B cell (primary cell): ENCODE measurements at regions not wholly inside any gene's neighbourhood (a gene's known extent, or its start where the extent isn't known, plus 50 kb on each side); places are given as distances from the start of the nearest gene placed in this dataset.
"Not testable (repeated sequence)": the region's sequence is repeated elsewhere in the genome, so short reads cannot be mapped to it uniquely, and the experiment has no call there.

Experiments
- ATAC-seq: fragments of 200-7000 bp; cut with Tn5 transposase; one replicate; pipeline ENCODE4 v1.10.0; 2021; ENCODE audit warnings: low read depth, mild to moderate bottlenecking, moderate number of reproducible peaks, moderate library complexity
- CTCF ChIA-PET: fragments of 350-600 bp; sonication (Branson Sonifier 250); formaldehyde crosslinking; loops from one replicate; lab custom pipeline; 2021; ENCODE audit warnings: antibody characterized with exemption, inconsistent platforms; lab: Charles Lee
- POLR2A ChIA-PET: fragments of 350-600 bp; sonication (Branson Sonifier 250); formaldehyde crosslinking; loops from one replicate; lab custom pipeline; 2021; ENCODE audit warnings: antibody characterized with exemption; lab: Charles Lee
- DNase-seq: peaks from one replicate; pipeline ENCODE4 v3.0.0; 2013
- H2AFZ ChIP-seq: 2 replicates; pipeline ENCODE4 v1.6.1; 2012; ENCODE audit warnings: mild to moderate bottlenecking, low read depth, low read length; ENCODE audit not compliant: insufficient read depth, poor library complexity, severe bottlenecking
- H3K27ac ChIP-seq, 2 donors: 1 replicate in 1 of 2; 2 replicates in 1 of 2; pipeline ENCODE4 v1.5.1; 2012 to 2013; ENCODE audit warnings: low read length in 2 of 2, mild to moderate bottlenecking in 2 of 2, moderate library complexity in 1 of 2
- H3K27me3 ChIP-seq, 4 experiments: fragments of 200-600 bp in 1 of 4; sonication (generic) in 1 of 4; replicated peaks in 1 of 4; 1 replicate in 2 of 4; 2 replicates in 2 of 4; pipeline versions ENCODE4 v1.6.1 to v1.7.0; 2013 to 2016; ENCODE audit warnings: low read length in 3 of 4, mild to moderate bottlenecking in 2 of 4, mixed read lengths in 1 of 4, moderate library complexity in 1 of 4; ENCODE audit not compliant: insufficient read depth in 4 of 4, control insufficient read depth in 3 of 4; ENCODE audit errors: control extremely low read depth in 1 of 4
- H3K36me3 ChIP-seq, 2 experiments: replicated peaks in 1 of 2; 1 replicate in 1 of 2; 2 replicates in 1 of 2; pipeline versions ENCODE4 v1.6.1 to v1.7.1; 2013; ENCODE audit warnings: low read length in 1 of 2; ENCODE audit not compliant: insufficient read depth in 2 of 2, control insufficient read depth in 1 of 2; ENCODE audit errors: control extremely low read depth in 1 of 2, extremely low read depth in 1 of 2
- H3K4me1 ChIP-seq, 2 donors: fragments of 200-600 bp in 1 of 2; sonication (generic) in 1 of 2; 1 replicate in 1 of 2; 2 replicates in 1 of 2; pipeline versions ENCODE4 v1.5.1 to v1.6.1; 2013 to 2017; ENCODE audit warnings: low read length in 2 of 2; ENCODE audit not compliant: control insufficient read depth in 2 of 2, insufficient read depth in 2 of 2
- H3K4me2 ChIP-seq: replicated peaks from 2 replicates; pipeline ENCODE3; 2012; ENCODE audit warnings: mild to moderate bottlenecking, low read depth, low read length; ENCODE audit not compliant: poor library complexity, severe bottlenecking
- H3K4me3 ChIP-seq, 5 experiments: fragments of 200-600 bp in 1 of 5; sonication (generic) in 1 of 5; 1 replicate in 3 of 5; 2 replicates in 2 of 5; pipeline versions ENCODE4 v1.5.1 to v1.7.0; 2011 to 2016; ENCODE audit warnings: low read length in 4 of 5, mild to moderate bottlenecking in 4 of 5, low read depth in 2 of 5, control low read depth in 1 of 5, moderate library complexity in 1 of 5; ENCODE audit not compliant: insufficient read depth in 1 of 5; ENCODE audit errors: control extremely low read depth in 1 of 5, extremely low read depth in 1 of 5
- H3K79me2 ChIP-seq: fragments of 200-600 bp; sonication (generic); one replicate; pipeline ENCODE4 v1.6.0; 2016; ENCODE audit warnings: low read length; ENCODE audit not compliant: control insufficient read depth, insufficient read depth
- H3K9ac ChIP-seq: fragments of 200-600 bp; sonication (generic); 2 replicates; pipeline ENCODE4 v1.6.1; 2017; ENCODE audit warnings: mild to moderate bottlenecking, low read length, moderate library complexity
- H3K9me3 ChIP-seq, 3 donors: one replicate each; pipeline versions ENCODE4 v1.6.1 to v1.7.1; 2013; ENCODE audit warnings: low read length in 2 of 3; ENCODE audit not compliant: control insufficient read depth in 2 of 3, insufficient read depth in 1 of 3; ENCODE audit errors: control extremely low read depth in 1 of 3
- H4K20me1 ChIP-seq: 2 replicates; pipeline ENCODE4 v1.6.0; 2012; ENCODE audit warnings: mild to moderate bottlenecking, low read length; ENCODE audit not compliant: insufficient read depth, control insufficient read depth, poor library complexity, severe bottlenecking
- H3K27ac Mint-ChIP-seq: one replicate; pipeline ENCODE4 v1.8.0; 2021; ENCODE audit warnings: mixed read lengths
- H3K27me3 Mint-ChIP-seq: one replicate; pipeline ENCODE4 v1.8.0; 2021; ENCODE audit warnings: mixed read lengths
- H3K4me1 Mint-ChIP-seq: one replicate; pipeline ENCODE4 v1.8.0; 2021; ENCODE audit warnings: mixed read lengths
- H3K4me3 Mint-ChIP-seq: one replicate; pipeline ENCODE4 v1.8.0; 2021; ENCODE audit warnings: mixed read lengths
- H3K9me3 Mint-ChIP-seq: one replicate; pipeline ENCODE4 v1.8.0; 2022; ENCODE audit warnings: mixed read lengths; ENCODE audit not compliant: insufficient read depth
- EZH2 ChIP-seq: IDR thresholded peaks from 2 replicates; pipeline ENCODE4 v1.6.1; 2012; ENCODE audit warnings: borderline replicate concordance, low read depth, mild to moderate bottlenecking, moderate library complexity, low read length; ENCODE audit not compliant: insufficient read depth, poor library complexity, severe bottlenecking
- WGBS: methylation state at CpG from one replicate; pipeline ENCODE4 v1.1.5; 2013; ENCODE audit warnings: missing lambda C conversion rate; ENCODE audit not compliant: insufficient coverage; 5-methylcytosine and 5-hydroxymethylcytosine counted together
- intact Hi-C: fragments of 100-400 bp; cut with micrococcal nuclease; formaldehyde crosslinking; loops from one replicate; pipeline ENCODE4 v1.10.0; 2022

- H3K36me3 ChIP-seq, result no peaks in the 10 kb centered on the region
- ATAC-seq (no peak), DNase-seq (no peak)
- H3K9me3 ChIP-seq, result peaks cover 0 to 2% (median 0%) of the 10 kb centered on the region in 3 donors
- peaks cover 4% of the 10 kb centered on the region for H3K27me3 Mint-ChIP-seq
- no peak overlapping the region for H3K27ac Mint-ChIP-seq
- H3K4me1 Mint-ChIP-seq, result peaks cover 4% of the 10 kb centered on the region
- no peaks in the 10 kb centered on the region for H3K27me3 ChIP-seq
- no peaks in the 10 kb centered on the region for H3K9me3 Mint-ChIP-seq
- H3K4me2 ChIP-seq, result no peak overlapping the region
- CTCF ChIA-PET, result no interaction called here
- no peaks in the 10 kb centered on the region for H3K4me1 ChIP-seq
- POLR2A ChIA-PET, result no interaction called here
- no peak for TF ChIP-seq EZH2
- intact Hi-C loops, result no loop called here
- no peak overlapping the region for H3K27ac ChIP-seq
- no peak overlapping the region for H2AFZ ChIP-seq
- no peak overlapping the region for H3K9ac ChIP-seq
- H4K20me1 ChIP-seq, result no peaks in the 10 kb centered on the region
- H3K4me3 ChIP-seq, result no peak overlapping the region
- 19% methylated on average over 2 of the region's 2 CpGs for WGBS
- H3K4me3 Mint-ChIP-seq, result no peak overlapping the region
- no peaks in the 10 kb centered on the region for H3K79me2 ChIP-seq
Measured at GRCh38 chr12:107515446-107515958, 170.1 kb upstream of the PWP1 start.

- ATAC-seq, H3K9me3 ChIP-seq, H3K79me2 ChIP-seq, H3K4me3 Mint-ChIP-seq, H3K27me3 Mint-ChIP-seq, H3K4me2 ChIP-seq, H3K27ac ChIP-seq, H3K36me3 ChIP-seq, H3K4me3 ChIP-seq, CTCF ChIA-PET, H3K4me1 Mint-ChIP-seq, POLR2A ChIA-PET, H3K27me3 ChIP-seq, H3K9ac ChIP-seq, H4K20me1 ChIP-seq, DNase-seq, intact Hi-C loops, H3K9me3 Mint-ChIP-seq, H3K27ac Mint-ChIP-seq, H3K4me1 ChIP-seq, H2AFZ ChIP-seq: not testable (repeated sequence)
- WGBS, result no CpG with 5 or more reads among the region's 4 CpGs
Measured at GRCh38 chr12:107517816-107518215, 167.8 kb upstream of the PWP1 start.
